ENCODE measurements at regions not wholly inside any gene's neighbourhood (a gene's known extent, or its start where the extent isn't known, plus 50 kb on each side); places are given as distances from the start of the nearest gene placed in this dataset.

DNA sequence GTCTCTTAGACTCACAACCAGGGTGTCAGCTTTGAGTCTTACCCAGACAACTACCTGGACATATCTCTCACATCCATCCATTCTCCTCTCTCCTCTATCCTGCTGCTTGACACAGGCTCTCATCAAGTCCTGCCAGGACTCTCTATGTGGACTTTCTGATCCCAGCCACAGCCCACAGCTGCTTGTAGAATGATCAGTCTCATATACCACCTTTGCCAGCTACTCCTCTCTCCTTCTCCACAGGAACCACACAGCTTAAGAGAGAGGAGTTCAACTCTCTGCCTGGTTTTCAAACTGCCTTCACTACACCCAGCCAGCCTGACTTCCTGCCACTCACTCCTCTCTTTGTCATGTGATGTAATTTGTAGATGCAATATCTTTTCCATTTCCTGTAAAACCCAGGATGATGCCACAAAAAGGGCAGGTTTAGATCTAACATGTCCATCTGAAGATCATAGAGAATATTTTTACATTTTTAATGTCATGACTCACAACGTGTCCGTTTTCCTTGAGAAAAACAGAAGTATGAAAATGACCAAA, 154.0 kb downstream of the RAB11FIP2 start:
- TF ChIP-seq CTCF (conservative IDR thresholded peaks at IDR 0.05; ENCODE audit: low read depth, low read length), result no peak
- H3K4me3 ChIP-seq (ENCODE audit: low read length), result no peak overlapping the region
- DNase-seq (ENCODE audit: low read depth), result no peak

GRCh38 chr10:117894339-117894738, 152.4 kb downstream of the RAB11FIP2 start:
- no peak for TF ChIP-seq CTCF (conservative IDR thresholded peaks at IDR 0.05; ENCODE audit: low read depth, low read length)
- no peak overlapping the region for H3K4me3 ChIP-seq (ENCODE audit: low read length)
- DNase-seq (ENCODE audit: low read depth), result no peak

DNA sequence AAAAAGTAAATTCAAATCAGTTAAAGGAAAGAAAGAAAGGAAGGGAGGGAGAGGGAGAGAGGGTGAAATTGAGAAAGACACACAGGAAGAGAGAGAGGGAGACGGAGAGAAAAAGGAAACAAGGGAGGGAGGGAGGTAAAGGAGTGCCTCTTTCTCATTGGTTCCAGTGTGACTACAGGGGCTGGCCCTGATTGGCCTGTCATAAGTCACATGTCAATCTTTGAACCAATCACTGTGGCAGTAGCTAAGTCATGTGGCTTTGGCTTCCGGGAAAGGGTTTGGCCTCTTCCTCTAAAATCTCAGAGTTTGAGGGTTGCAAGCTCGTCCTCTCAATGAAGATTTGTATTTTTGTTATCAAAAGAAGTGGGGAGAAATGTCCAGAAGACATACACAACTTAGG, 150.2 kb downstream of the RAB11FIP2 start:
- H3K4me3 ChIP-seq (ENCODE audit: low read length), result no peak overlapping the region
- no peak for DNase-seq (ENCODE audit: low read depth)
- no peak for TF ChIP-seq CTCF (conservative IDR thresholded peaks at IDR 0.05; ENCODE audit: low read depth, low read length)

DNA sequence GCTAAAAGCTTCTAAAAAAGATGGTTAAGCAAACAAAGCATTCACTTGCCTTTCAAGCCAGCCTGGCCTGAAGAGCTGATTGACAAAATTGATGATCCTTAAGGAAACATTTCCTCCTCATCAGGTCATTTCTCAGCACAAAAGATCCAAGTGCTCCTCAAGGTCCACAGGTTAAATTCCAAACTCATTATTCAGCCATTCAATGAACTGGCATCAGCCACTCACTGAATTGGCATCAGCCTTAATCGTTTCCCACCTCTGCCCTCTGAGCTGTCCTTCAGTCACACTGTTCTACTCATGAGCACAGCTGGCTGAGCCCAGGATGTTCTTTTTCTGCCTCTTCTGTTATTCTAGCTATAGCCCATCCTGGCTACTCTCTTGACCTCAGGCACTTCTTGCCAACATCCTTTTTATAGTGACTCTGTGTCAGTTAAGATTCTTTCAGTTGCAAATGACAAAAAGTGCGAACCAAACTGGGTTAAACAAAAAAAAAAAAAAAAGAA, 147.5 kb downstream of the RAB11FIP2 start:
- no peak for DNase-seq (ENCODE audit: low read depth)
- H3K4me3 ChIP-seq (ENCODE audit: low read length), result no peak overlapping the region
- TF ChIP-seq CTCF (conservative IDR thresholded peaks at IDR 0.05; ENCODE audit: low read depth, low read length), result no peak

GRCh38 chr10:117900280-117900679, 146.5 kb downstream of the RAB11FIP2 start:
- DNase-seq (ENCODE audit: low read depth), result no peak
- no peak for TF ChIP-seq CTCF (conservative IDR thresholded peaks at IDR 0.05; ENCODE audit: low read depth, low read length)
- no peak overlapping the region for H3K4me3 ChIP-seq (ENCODE audit: low read length)

DNA sequence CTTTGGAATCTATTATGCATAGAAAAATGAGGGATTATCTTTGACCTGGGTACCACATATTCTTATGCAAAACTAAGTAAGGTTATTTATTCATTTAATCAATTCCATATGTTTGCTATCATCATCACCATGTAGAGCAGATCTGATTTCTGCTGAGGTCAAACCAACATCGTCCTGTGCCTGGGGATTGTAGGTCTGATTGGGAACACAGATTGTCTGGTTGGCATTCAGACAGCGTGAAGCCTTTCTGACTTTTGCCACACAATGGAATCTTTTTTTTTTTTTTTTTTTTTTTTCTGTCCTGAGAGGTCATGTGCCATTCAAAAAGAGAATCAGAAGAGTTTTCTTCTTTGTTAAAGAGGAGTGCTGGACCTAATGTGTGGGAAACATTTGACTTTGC, 142.9 kb downstream of the RAB11FIP2 start:
- TF ChIP-seq CTCF (conservative IDR thresholded peaks at IDR 0.05; ENCODE audit: low read depth, low read length), result no peak
- H3K4me3 ChIP-seq (ENCODE audit: low read length), result no peak overlapping the region
- DNase-seq (ENCODE audit: low read depth), result no peak

DNA sequence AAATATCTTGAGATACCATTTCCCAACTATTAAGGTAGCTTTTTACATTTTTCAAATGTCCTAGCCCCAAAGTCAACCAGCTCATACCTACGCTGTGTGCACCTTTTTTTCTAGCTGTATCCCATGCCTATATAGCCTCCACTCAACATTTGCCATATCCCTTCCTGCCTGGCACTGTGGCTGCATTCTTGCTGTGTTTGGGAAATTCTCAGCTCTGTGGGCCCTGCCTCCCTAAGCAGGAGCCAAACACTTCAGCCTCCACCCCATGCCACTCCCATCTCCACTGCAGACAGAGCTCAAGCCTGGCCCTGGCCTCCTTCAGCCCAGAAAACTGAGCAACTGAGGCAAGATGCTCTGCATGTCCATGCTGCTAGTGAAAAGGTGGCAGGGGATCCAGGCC, 141.3 kb downstream of the RAB11FIP2 start:
- DNase-seq (ENCODE audit: low read depth), result no peak
- no peak overlapping the region for H3K4me3 ChIP-seq (ENCODE audit: low read length)
- TF ChIP-seq CTCF (conservative IDR thresholded peaks at IDR 0.05; ENCODE audit: low read depth, low read length), result no peak

Measured in retinal pigment epithelial cell (primary cell).